Head of caudate nucleus (tissue), 42 donors: ENCODE measurements at regions not wholly inside any gene's neighbourhood (a gene's known extent, or its start where the extent isn't known, plus 50 kb on each side); places are given as distances from the start of the nearest gene placed in this dataset.
"Not testable (repeated sequence)": the region's sequence is repeated elsewhere in the genome, so short reads cannot be mapped to it uniquely, and the experiment has no call there.

Experiments used
- DNase-seq, 42 donors: peaks; one replicate each; pipeline versions ENCODE4 v3.0.0 to v3.0.0-alpha.2; 2020 to 2021; ENCODE audit warnings: mixed read lengths in 7 of 42
- intact Hi-C: fragments of 100-400 bp; cut with DNase I; formaldehyde crosslinking; loops from one replicate; pipeline ENCODE4 v1.15.0; 2022

DNA sequence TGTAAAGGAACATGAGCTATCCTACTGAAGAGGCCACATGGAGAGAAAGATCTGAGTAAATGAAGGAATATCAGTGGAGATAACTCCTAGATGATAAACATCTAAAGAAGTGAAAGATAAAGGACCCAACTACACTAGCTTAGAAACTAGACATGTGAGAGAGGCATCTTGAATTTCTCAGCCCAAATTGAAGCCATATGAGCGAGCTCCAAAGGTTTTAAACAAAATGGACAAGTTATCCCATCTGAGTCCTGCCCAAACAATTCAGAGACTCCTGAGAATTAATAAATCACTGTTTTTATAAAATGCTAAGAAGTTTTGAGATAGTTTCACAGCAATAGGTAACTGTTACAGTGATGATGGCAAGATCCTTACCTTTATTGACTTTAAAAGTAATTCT lies 438.9 kb downstream of the NAV3 start:
- intact Hi-C loops: no loop called here
- no peak for DNase-seq

DNA sequence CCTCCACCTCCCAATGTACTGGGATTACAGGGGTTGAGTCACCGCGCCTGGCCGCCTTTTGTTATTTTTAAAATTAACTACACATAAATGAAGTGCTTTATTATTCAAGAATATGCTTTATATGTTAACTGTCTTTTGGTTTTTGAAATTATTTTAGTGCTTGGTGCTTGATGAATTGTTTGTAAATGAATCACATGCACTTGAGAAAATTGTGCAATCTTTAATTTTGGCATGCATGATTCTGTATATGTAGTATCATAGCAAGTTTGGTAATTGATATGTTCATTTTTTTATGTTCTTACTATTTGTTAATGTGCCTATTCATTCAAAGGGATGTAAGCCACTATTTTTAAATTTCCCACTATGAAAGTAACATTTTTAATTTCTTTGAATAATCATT lies 440.9 kb downstream of the NAV3 start:
- intact Hi-C loops: no loop called here

DNA sequence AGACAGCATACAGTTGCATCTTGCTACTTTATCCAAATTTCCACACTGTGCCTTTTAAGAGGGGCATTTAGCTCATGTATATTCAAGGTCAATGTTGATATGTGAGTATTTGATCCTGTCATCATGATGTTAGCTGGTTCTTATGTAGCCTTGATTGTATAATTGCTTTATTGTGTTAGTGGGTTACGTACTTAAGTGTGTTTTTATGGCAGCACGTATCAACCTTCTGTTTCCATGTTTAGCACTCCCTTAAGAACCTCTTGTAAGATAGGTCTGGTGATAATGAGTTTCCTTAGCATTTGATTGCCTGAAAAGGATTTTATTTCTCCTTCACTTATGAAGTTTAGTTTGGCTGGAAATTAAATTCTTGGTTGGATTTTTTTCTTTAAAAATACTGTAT lies 445.2 kb downstream of the NAV3 start:
- no peak for DNase-seq
- intact Hi-C loops: no loop called here

More for the DNA sequence above, 440.9 kb downstream of the NAV3 start:
- no peak for DNase-seq

DNA sequence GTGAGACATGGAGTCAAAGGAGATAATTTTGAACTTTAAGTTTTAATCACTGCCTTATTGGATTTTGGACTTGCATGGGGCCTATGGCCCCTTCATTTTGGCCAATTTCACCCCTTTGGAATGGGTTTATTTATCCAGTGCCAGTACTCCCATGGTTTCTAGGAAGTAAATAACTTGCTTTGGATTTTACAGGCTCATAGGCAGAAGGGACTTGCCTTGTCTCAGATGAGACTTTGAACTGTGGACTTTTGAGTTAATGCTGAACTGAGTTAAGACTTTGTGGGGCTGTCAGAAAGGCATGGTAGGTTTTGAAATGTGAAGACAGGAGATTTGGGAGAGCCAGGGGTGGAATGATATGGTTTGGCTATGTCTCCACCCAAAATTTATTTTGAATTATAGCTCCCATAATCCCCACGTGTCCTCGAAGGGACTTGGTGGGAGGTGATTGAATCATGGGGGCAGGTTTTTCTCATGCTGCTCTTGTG lies 448.1 kb downstream of the NAV3 start:
- DNase-seq: no peak
- intact Hi-C loops: no loop called here

DNA sequence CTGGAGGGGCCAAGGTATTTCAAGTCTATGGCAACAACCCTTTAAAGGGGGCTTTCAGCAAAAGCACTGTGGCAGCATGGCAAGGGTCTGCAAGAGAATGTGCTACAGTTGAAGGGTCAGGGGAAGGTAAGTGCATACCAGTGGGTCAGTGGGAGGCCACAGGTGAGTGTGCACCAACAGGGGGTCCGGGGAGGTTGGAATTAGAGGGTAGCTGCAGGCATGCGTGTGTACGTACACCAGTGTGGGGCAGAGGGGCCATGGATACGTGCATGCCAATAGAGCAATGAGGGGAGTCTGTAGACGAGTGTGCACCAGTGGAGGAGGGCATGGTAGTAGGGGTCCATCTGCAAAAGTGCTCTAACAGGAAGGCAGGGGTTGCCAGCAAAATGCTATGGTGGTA lies 448.9 kb downstream of the NAV3 start:
- DNase-seq: no peak
- intact Hi-C loops: no loop called here

DNA sequence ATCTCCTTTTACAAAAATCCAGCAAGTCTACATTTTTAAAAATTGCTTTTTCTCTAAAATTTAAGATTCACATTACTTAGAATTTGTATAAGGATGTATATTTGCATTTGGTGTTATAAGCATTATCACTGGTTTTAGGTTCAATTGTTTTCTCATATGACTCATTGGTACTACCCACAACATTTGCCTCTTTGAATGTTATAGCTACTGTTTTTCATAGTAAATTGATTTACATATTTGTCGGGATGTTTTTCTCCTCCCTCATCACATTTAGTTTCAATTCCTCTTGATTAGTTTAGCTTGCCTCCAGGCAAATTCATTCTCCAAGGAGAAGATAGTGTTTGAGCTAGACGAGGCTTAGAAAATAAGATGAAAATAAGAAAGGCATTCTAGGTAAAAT lies 450.4 kb downstream of the NAV3 start:
- DNase-seq, intact Hi-C loops: not testable (repeated sequence)

DNA sequence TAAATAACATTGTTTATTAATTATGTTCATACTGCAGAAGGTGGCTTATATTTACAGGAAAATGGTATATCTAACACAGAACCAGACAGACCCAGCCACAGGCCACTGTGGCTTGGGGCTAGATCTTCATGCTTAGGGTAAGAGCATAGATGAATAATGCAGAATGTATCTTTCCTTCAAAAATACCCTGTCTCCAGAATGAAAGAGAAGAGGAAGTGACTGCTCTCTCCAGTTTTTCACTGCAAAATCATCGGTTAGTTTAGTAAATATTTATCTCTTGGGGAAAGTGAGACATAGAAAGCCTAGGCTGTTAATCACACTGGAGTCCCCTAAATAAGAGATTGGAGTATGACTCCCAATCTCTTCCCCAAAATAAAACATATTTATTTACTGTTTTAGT lies 453.7 kb downstream of the NAV3 start:
- intact Hi-C loops: no loop called here
- DNase-seq: no peak

DNA sequence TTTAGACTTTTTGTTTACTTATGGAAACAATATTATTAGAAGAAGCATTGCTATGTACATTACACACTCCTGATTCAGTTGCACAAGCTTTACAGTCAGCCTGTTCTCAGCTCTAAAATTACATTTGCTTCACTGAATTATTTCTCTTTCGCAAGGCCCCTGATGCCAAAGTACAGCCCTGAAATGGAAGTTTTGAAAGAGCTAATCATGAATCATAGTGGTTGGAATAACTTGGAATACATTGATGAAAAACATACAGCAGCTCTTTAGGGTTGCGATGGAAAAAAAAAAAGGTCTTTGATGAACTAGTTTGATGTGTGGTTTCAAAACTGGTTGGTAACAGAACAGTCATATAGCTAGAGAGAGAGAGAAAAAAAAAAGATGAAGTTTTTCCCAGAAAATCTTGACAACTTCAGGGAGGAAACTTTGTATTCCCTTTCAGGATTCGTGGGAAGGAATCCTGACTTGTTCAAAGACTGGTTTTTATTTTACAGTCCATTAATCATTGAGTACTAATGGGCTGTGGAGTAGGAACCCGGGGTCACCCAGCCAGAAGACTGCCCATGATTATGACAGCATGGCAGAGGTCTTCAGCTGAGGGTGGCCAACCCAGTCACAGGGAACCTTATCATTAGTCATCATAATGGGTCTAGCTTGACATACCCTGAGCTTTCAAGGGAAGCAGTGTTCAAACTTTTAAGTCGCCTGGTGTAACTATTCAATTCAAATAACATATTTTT lies 460.1 kb downstream of the NAV3 start:
- DNase-seq: no peak

DNA sequence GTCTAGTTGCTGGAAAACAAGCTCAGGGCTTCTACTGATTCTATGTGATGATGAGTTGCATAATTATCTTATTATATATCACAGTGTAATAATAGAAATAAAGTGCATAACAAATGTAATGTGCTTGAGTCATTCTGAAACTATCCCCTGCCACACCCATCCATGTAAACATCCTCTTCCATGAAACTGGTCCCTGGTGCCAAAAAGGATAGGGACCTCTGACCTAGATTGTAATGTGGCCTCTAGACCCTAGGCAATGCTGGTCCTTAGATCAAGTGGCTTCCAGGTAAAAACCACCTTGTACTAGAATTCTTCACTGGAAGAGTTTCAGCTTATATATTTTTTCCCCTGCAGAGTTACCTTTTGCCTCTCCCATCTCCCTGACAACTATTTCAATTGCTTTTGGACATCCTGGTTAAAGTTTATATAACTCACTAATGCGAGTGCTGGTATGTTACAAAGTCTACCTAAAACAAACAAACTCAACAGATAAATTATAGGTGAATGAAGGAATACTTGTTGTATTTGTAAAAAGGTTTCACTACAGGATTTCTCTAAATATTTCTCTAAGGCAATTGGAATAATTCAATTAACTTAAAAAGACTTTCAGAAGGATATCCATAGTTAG lies 462.5 kb downstream of the NAV3 start:
- intact Hi-C loops: no loop called here
- DNase-seq: no peak

More for the DNA sequence above, 460.1 kb downstream of the NAV3 start:
- intact Hi-C loops: no loop called here

DNA sequence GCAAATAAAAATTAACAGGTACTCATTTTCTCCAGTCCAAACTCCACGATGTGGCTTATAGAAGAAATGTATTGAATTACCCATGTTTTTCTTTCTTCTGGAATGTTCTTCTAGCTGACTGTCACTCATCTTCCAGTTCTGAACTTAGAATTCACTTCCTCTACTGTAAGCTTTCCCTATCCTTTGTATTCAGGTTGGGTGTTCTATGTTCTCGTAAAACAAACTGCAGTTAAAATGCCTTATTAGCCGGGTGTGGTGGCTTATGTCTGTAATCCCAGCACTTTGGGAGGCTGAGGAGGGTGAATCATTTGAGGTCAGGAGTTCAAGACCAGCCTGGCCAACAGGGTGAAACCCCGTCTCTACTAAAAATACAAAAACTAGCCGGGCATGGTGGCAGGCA lies 470.6 kb downstream of the NAV3 start:
- intact Hi-C loops, DNase-seq: not testable (repeated sequence)

DNA sequence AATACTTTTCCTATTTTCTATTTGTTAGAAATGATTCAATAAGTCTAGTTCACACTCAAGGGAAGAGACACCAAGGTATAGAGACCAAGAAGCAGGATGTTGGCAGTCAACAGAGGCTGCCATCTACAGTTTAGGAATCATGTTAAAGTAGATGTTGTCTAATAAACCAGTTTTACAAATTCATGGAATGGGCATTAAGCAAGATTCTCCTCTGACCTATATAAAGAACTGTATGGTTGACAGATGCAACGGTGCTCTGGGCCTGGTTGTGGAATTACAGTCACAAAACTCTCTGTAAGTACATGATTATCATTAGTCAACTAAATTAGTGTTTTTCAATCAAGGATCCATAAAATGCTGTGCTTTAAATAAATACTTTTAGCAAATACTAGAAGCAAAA lies 475.1 kb downstream of the NAV3 start:
- no peak for DNase-seq
- intact Hi-C loops: no loop called here

DNA sequence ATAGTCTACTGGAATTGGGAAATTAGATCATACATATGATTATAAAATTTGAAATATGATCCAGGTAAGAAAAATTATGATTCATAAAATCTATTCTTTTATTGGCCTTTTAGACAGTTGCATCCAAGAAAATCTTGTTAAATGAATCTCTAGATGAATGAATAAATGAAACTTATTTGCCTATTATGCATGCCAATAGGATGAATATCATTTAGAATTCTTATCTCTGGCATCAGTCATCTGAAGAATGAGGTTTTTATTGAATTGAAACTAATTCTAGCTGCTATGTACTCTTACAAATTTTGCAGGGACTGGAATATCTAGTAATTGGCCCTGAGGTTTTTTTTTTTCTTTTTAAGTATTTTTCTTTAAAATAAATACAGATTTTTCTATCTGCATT lies 475.5 kb downstream of the NAV3 start:
- DNase-seq: no peak
- intact Hi-C loops: no loop called here

DNA sequence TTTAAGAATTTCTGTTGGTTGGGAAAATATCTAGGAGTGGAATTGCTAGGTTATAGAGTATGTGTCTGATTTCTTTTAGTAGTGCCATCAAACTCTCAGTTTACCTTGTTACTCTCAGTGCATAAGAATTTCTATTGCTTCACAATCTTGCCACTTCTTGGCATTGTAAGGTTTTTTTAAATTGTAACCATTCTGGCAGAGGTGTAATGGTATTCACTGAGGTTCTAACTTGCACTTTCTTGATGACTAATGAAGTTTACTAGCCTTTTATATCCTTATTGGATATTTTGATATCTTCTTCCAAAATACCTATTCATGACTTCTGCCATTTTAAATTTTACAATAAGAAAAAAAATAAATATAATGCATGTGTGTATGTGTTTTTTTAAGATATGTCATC lies 478.0 kb downstream of the NAV3 start:
- intact Hi-C loops: no loop called here
- no peak for DNase-seq

DNA sequence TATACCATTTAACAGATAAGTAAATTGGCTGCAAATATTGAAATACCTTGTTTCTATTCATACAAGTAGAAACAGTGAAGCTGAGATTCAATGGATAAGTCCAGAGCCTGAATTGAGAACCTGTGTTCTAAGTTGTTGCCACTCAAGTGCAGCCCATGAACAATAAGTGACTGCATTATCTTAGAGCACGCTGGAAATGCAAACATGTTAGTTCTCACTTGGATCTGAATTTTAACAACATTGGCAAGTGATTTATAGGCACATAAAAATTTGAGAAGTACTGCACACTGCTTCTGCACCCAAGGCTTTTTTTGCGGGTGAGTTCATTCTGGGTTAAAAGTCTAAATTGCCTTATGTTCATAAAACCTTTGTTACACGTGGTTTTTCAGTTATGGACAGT lies 484.3 kb downstream of the NAV3 start:
- intact Hi-C loops: no loop called here
- no peak for DNase-seq

DNA sequence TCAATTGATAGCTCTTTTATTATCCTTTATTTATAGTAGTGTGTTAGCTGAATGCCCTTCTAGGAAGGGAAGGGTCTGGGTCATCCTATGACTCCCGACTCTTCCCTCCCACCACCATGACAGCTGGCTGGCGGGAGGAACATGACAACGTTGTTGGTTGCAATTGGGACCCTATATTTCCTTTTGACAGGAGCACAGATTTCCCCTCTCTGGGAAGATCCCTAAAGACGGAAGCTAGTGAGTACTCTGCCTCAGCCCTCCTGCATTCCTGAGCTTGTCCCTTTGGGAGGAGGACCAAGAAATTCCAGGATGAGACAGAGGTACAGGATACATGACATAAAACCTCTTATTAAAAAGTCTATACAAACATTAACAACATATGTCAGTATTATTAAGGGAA lies 485.4 kb downstream of the NAV3 start:
- no peak for DNase-seq
- intact Hi-C loops: no loop called here

DNA sequence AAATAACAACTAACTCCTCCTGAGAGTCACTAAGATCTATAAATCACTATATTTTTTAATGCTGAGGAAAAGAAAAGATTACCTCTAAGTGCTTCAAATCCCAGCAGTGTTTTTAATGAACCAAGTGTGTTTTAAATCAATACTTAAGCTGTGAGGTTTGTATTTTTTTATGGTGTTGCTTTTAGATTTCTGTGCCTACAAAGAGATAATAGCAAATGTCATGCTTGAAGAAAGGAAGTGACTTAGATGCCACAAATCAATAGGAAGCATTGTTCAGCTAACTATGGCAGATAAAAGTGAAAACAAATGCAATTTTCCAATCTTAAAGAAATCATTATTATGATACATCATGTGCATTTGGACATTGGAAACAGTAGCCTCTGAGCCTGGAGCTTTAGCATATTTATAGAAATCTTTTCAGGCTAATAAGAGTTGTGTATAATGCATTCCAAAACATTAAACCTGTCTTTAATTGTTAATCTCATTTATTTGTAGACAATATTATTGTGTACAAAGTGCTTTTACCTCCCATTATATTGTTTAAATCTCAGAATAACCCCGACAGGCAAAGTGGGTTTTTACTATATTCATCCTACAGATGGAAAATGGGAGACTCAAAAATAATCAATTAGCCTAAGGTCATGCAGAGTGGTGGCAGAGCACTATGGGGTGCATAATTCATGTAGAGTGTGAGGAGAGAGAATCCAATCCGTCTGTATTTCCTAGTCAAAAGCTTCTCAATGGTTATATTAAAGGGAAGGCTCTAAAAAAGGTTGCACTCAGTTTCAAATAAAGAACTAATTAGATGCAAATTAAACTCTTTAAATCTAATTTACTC lies 486.2 kb downstream of the NAV3 start:
- no peak for DNase-seq
- intact Hi-C loops: no loop called here

DNA sequence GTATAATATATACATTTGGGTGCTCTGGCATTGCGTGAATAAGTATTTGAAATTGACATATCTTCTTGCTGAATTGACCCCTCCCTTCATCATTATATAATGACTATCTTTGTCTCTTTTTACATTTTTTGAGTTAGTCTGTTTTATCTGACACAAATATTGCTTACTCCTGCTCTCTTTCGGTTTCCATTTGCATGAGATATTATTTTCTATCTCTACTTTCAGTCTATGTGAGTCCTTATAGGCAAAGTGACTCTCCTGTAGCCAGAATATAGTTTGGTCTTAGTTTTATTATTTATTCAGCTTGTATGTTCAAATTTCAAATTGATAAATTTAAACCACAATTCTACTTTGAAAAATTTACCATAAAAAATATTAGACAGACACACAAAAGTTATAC lies 491.0 kb downstream of the NAV3 start:
- DNase-seq: no peak
- intact Hi-C loops: no loop called here

DNA sequence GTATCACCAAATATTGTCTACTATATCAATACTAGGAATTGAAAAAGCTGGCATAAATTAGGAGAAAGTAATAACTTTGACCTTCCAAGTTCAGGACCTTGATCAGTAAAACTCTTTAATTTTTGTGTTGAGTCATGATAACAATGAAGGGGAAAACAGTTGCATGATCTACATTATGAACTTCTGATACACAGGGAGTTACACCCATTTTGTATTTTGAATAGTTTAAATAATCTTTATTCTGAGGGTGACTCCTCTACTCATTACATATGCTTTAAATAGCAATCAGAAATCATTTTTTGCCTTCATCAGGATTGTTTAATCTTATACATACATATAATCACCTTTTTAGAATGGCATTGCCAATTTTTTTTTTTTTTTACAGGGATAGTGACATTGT lies 492.5 kb downstream of the NAV3 start:
- DNase-seq: no peak
- intact Hi-C loops: no loop called here

DNA sequence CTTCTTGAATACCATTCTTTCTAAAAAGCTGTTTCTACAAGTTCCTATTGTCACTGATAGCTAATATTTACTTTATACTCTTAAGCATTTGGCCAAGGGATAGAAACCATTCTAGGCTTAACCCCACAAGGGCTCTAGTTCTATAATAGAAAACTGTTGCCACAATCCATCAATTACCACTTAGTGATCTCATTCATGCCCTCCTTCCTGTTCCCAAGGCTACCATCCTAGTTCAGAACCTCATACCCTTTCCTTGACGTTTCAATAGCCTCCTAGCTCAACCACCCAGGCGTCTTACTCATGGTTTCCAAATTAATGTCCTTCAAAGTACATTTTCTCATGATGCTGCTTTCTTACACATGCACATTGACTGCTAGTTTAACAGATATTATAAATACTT lies 493.5 kb downstream of the NAV3 start:
- intact Hi-C loops: no loop called here
- no peak for DNase-seq

DNA sequence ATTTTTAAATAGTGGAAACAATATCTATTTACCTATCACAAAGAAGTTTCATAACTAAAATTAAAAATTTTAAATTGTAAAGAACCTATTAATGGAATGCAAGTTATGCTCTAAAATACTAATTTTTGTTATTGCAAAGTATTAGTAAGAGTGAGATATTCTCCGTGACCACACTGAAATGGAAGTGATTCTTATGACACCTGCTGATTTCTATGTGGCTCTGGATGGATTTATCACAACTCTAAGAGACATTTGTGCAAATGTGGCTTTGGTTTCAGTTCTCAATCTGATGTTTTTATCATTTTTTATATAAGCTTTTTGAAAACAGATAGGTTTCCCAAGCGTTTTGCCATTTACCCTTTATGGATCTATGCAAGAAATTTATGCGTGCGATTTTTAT lies 497.8 kb downstream of the NAV3 start:
- intact Hi-C loops: no loop called here
- no peak for DNase-seq
